GM23338 (cell line): ENCODE measurements at regions not wholly inside any gene's neighbourhood (a gene's known extent, or its start where the extent isn't known, plus 50 kb on each side); places are given as distances from the start of the nearest gene placed in this dataset.

Source experiments
- CREB1 ChIP-seq: fragments of 250-450 bp; sonication (Bioruptor Pico); IDR thresholded peaks from 2 replicates; pipeline ENCODE4 v1.5.0; 2020; ENCODE audit warnings: low read depth, mild to moderate bottlenecking, moderate library complexity
- EZH2 ChIP-seq: fragments of 200-600 bp; sonication (generic); IDR thresholded peaks from one replicate; pipeline ENCODE4 v1.8.0; 2017; ENCODE audit warnings: antibody characterized with exemption, mild to moderate bottlenecking, low read depth; ENCODE audit not compliant: unreplicated experiment
- EZH2phosphoT487 ChIP-seq: fragments of 200-600 bp; sonication (generic); IDR thresholded peaks from one replicate; pipeline ENCODE4 v1.8.1; 2018; ENCODE audit warnings: antibody characterized with exemption; ENCODE audit not compliant: unreplicated experiment
- NANOG ChIP-seq: IDR thresholded peaks from 2 replicates; pipeline ENCODE4 v1.6.1; 2016; ENCODE audit warnings: antibody characterized with exemption, borderline replicate concordance
- POLR2AphosphoS5 ChIP-seq: IDR thresholded peaks from 2 replicates; pipeline ENCODE4 v1.6.1; 2016; ENCODE audit warnings: antibody characterized with exemption, low read depth
- STAT1 ChIP-seq: IDR thresholded peaks from one replicate; pipeline ENCODE4 v1.6.1; 2016; ENCODE audit warnings: antibody characterized with exemption; ENCODE audit not compliant: unreplicated experiment
- ZNF114 ChIP-seq: fragments of 250-450 bp; sonication (Bioruptor Pico); IDR thresholded peaks from 2 replicates; pipeline ENCODE4 v1.5.0; 2020; ENCODE audit warnings: mild to moderate bottlenecking, moderate library complexity
- TF ChIP-seq, protein P1 (sequence below), 2 experiments: fragments of 200-600 bp in 1 of 2; sonication (generic) in 1 of 2; conservative IDR thresholded peaks; 2 replicates each; pipeline versions ENCODE4 v1.5.1 to v1.6.1; 2016 to 2017; ENCODE audit warnings: antibody characterized with exemption in 2 of 2, low read depth in 2 of 2, mild to moderate bottlenecking in 2 of 2, moderate library complexity in 1 of 2
- TF ChIP-seq, protein P2 (sequence below): IDR thresholded peaks from one replicate; pipeline ENCODE4 v1.6.1; 2018; ENCODE audit warnings: antibody characterized with exemption; ENCODE audit not compliant: unreplicated experiment
- TF ChIP-seq, protein P3 (sequence below): IDR thresholded peaks from 2 replicates; pipeline ENCODE4 v1.6.1; 2016; ENCODE audit warnings: antibody characterized with exemption

DNA sequence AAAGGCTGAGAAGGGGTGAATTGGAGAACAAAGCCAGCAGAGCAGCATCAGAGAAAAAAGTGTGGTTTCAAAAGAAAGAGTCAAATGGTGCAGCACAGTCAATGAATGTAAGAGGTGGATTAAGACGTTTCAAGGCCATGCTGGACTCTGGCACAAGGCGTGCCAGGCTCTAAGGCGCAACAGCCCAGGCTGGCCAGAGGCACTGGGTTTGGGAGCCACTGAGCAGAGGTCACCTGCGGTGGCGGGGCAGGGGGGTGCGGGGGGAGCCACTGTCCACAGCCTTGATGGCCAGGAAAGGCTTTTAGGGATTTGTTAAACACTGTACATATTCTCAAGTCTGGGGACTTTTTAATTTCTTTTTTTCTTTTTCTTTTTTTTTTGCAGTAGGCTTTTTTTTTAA is 222.5 kb upstream of the FAT1 start:
- TF ChIP-seq POLR2AphosphoS5 (no peak), EZH2 (no peak), CREB1 (CRISPR knock-in tag) (no peak), ZNF114 (CRISPR knock-in tag) (no peak), EZH2phosphoT487 (no peak), NANOG (no peak), STAT1 (no peak)
- TF ChIP-seq, protein P1, sequence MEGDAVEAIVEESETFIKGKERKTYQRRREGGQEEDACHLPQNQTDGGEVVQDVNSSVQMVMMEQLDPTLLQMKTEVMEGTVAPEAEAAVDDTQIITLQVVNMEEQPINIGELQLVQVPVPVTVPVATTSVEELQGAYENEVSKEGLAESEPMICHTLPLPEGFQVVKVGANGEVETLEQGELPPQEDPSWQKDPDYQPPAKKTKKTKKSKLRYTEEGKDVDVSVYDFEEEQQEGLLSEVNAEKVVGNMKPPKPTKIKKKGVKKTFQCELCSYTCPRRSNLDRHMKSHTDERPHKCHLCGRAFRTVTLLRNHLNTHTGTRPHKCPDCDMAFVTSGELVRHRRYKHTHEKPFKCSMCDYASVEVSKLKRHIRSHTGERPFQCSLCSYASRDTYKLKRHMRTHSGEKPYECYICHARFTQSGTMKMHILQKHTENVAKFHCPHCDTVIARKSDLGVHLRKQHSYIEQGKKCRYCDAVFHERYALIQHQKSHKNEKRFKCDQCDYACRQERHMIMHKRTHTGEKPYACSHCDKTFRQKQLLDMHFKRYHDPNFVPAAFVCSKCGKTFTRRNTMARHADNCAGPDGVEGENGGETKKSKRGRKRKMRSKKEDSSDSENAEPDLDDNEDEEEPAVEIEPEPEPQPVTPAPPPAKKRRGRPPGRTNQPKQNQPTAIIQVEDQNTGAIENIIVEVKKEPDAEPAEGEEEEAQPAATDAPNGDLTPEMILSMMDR (conservative IDR thresholded peaks at IDR 0.05; ENCODE audit: low read depth in 2 of 2), result no peak
- TF ChIP-seq, protein P2, sequence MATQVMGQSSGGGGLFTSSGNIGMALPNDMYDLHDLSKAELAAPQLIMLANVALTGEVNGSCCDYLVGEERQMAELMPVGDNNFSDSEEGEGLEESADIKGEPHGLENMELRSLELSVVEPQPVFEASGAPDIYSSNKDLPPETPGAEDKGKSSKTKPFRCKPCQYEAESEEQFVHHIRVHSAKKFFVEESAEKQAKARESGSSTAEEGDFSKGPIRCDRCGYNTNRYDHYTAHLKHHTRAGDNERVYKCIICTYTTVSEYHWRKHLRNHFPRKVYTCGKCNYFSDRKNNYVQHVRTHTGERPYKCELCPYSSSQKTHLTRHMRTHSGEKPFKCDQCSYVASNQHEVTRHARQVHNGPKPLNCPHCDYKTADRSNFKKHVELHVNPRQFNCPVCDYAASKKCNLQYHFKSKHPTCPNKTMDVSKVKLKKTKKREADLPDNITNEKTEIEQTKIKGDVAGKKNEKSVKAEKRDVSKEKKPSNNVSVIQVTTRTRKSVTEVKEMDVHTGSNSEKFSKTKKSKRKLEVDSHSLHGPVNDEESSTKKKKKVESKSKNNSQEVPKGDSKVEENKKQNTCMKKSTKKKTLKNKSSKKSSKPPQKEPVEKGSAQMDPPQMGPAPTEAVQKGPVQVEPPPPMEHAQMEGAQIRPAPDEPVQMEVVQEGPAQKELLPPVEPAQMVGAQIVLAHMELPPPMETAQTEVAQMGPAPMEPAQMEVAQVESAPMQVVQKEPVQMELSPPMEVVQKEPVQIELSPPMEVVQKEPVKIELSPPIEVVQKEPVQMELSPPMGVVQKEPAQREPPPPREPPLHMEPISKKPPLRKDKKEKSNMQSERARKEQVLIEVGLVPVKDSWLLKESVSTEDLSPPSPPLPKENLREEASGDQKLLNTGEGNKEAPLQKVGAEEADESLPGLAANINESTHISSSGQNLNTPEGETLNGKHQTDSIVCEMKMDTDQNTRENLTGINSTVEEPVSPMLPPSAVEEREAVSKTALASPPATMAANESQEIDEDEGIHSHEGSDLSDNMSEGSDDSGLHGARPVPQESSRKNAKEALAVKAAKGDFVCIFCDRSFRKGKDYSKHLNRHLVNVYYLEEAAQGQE, result no peak
- TF ChIP-seq, protein P3, sequence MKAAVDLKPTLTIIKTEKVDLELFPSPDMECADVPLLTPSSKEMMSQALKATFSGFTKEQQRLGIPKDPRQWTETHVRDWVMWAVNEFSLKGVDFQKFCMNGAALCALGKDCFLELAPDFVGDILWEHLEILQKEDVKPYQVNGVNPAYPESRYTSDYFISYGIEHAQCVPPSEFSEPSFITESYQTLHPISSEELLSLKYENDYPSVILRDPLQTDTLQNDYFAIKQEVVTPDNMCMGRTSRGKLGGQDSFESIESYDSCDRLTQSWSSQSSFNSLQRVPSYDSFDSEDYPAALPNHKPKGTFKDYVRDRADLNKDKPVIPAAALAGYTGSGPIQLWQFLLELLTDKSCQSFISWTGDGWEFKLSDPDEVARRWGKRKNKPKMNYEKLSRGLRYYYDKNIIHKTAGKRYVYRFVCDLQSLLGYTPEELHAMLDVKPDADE, result no peak
